ENCODE measurements at regions not wholly inside any gene's neighbourhood (a gene's known extent, or its start where the extent isn't known, plus 50 kb on each side); places are given as distances from the start of the nearest gene placed in this dataset.

GRCh38 chr11:70951139-70951804, 301.1 kb downstream of the SHANK2 start:
- Histone ChIP-seq H3K27me3 (ENCODE audit: control insufficient read depth in 1 of 2, insufficient read depth in 2 of 2, low read length in 2 of 2) (no peaks in the 10 kb centered on the region), H3K4me1 (ENCODE audit: control insufficient read depth, insufficient read depth, low read length) (no peaks in the 10 kb centered on the region), H3K4me3 (ENCODE audit: low read length in 2 of 2) (no peak overlapping the region), H3K9ac (ENCODE audit: low read length in 2 of 2) (no peak overlapping the region), H3K27ac (ENCODE audit: low read length) (no peak overlapping the region), H3K9me3 (ENCODE audit: control insufficient read depth in 2 of 2, low read length in 2 of 2) (no peaks in the 10 kb centered on the region), H3K36me3 (ENCODE audit: control insufficient read depth in 2 of 2, insufficient read depth in 2 of 2, low read length in 2 of 2) (no peaks in the 10 kb centered on the region)

- Histone ChIP-seq H3K27ac (ENCODE audit: low read length) (no peak overlapping the region), H3K9me3 (ENCODE audit: control insufficient read depth in 2 of 2, low read length in 2 of 2) (no peaks in the 10 kb centered on the region), H3K9ac (ENCODE audit: low read length in 2 of 2) (no peak overlapping the region), H3K27me3 (ENCODE audit: control insufficient read depth in 1 of 2, insufficient read depth in 2 of 2, low read length in 2 of 2) (no peaks in the 10 kb centered on the region), H3K4me3 (ENCODE audit: low read length in 2 of 2) (no peak overlapping the region), H3K4me1 (ENCODE audit: control insufficient read depth, insufficient read depth, low read length) (no peaks in the 10 kb centered on the region), H3K36me3 (ENCODE audit: control insufficient read depth in 2 of 2, insufficient read depth in 2 of 2, low read length in 2 of 2) (no peaks in the 10 kb centered on the region)
These were observed 300.2 kb downstream of the SHANK2 start for GRCh38 chr11:70952191-70952590.

DNA sequence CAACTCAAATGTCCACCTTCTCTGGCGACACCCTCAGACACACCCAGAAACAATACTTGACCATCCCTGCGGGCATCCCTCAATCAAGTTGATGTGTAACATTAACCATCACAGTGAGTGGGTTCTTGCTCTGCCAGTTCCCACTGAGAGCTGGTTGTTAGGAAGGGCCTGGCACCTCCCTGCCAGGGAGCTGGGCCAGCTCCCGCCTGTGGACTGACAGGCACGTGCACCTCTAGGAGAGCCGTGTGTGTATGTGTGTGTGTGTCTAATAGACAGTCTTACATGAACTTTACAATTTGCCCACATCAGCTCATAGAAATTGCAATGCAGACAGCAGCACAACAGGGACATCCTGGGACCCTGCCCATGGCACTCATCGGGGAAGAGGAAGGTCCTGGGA, 298.7 kb downstream of the SHANK2 start:
- Histone ChIP-seq H3K4me1 (ENCODE audit: control insufficient read depth, insufficient read depth, low read length) (no peaks in the 10 kb centered on the region), H3K27ac (ENCODE audit: low read length) (no peak overlapping the region), H3K27me3 (ENCODE audit: control insufficient read depth in 1 of 2, insufficient read depth in 2 of 2, low read length in 2 of 2) (no peaks in the 10 kb centered on the region), H3K9ac (ENCODE audit: low read length in 2 of 2) (no peak overlapping the region), H3K36me3 (ENCODE audit: control insufficient read depth in 2 of 2, insufficient read depth in 2 of 2, low read length in 2 of 2) (no peaks in the 10 kb centered on the region), H3K4me3 (ENCODE audit: low read length in 2 of 2) (no peak overlapping the region), H3K9me3 (ENCODE audit: control insufficient read depth in 2 of 2, low read length in 2 of 2) (no peaks in the 10 kb centered on the region)

GRCh38 chr11:70954471-70954870, 297.9 kb downstream of the SHANK2 start:
- Histone ChIP-seq H3K4me1 (ENCODE audit: control insufficient read depth, insufficient read depth, low read length) (no peaks in the 10 kb centered on the region), H3K27me3 (ENCODE audit: control insufficient read depth in 1 of 2, insufficient read depth in 2 of 2, low read length in 2 of 2) (no peaks in the 10 kb centered on the region), H3K36me3 (ENCODE audit: control insufficient read depth in 2 of 2, insufficient read depth in 2 of 2, low read length in 2 of 2) (no peaks in the 10 kb centered on the region), H3K9me3 (ENCODE audit: control insufficient read depth in 2 of 2, low read length in 2 of 2) (no peaks in the 10 kb centered on the region), H3K4me3 (ENCODE audit: low read length in 2 of 2) (no peak overlapping the region), H3K9ac (ENCODE audit: low read length in 2 of 2) (no peak overlapping the region), H3K27ac (ENCODE audit: low read length) (no peak overlapping the region)
